ENCODE measurements at regions not wholly inside any gene's neighbourhood (a gene's known extent, or its start where the extent isn't known, plus 50 kb on each side); places are given as distances from the start of the nearest gene placed in this dataset.

GRCh38 chr5:89047571-89047970 lies 164.6 kb upstream of the MEF2C start (continued):
- TF ChIP-seq TEAD4 (IDR thresholded peaks at IDR 0.05; ENCODE audit: low read depth, low read length) (no peak), SUZ12 (IDR thresholded peaks at IDR 0.05; ENCODE audit: low read length) (no peak), E2F6 (IDR thresholded peaks at IDR 0.05) (no peak), CHD7 (IDR thresholded peaks at IDR 0.05; ENCODE audit: insufficient replicate concordance, low read length) (no peak), HDAC2 (IDR thresholded peaks at IDR 0.05; ENCODE audit: borderline replicate concordance in 1 of 2, low read depth in 2 of 2, low read length in 2 of 2) (no peak), EP300 (IDR thresholded peaks at IDR 0.05; ENCODE audit: borderline replicate concordance in 1 of 2, low read depth in 2 of 2, low read length in 2 of 2) (no peak)
